ENCODE measurements at regions not wholly inside any gene's neighbourhood (a gene's known extent, or its start where the extent isn't known, plus 50 kb on each side); places are given as distances from the start of the nearest gene placed in this dataset.

DNA sequence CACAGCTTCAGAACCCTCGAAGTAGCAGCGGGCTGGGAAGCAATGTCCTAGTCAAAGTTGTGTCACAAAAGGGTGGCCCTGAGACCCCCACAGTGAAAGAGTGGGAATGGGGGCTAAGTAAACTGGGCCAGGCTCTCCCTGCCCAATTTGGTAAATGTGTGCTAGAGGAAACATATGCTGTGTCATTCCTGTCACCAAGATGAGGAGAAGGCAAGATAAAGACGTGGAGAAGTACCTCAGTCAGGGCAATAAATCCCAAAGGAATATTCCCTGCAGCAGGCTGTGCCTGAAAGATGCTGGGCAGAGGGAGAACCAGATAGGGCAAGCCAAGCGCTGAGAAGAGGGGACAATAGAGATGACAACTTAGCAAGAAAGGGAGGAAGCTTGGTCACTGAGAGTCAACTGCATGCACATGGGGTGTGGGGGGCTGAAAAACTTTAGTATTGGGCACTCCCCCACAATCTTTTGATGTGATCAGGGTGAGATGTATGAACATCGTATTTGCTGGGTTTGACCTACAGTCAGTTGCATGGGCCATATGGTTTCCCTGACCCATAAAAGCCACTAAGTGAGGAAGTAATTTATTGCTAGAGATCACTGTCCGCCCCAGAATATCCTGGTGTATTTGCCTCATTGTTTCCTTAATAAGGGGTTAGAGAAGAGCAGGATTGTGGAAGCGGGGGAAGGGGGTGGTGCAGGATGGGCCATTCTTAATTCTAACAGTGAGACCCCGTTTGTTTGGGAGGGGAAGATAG lies 49.9 kb upstream of the CXCR4 start:
- no peak for DNase-seq

Measured in DMS79 treated with DMSO at 0.1 percent for 48 hours (cell line).